Ascending aorta (tissue), 2 donors: ENCODE measurements at regions not wholly inside any gene's neighbourhood (a gene's known extent, or its start where the extent isn't known, plus 50 kb on each side); places are given as distances from the start of the nearest gene placed in this dataset.

Source experiments
- DNase-seq, 2 donors: peaks; one replicate each; pipeline ENCODE4 v3.0.0-alpha.2; 2019; ENCODE audit warnings: low spot score in 2 of 2
- H3K27ac ChIP-seq, 2 donors: fragments of 200-600 bp; sonication (generic); one replicate each; pipeline ENCODE4 v1.5.1; 2016 to 2017; ENCODE audit warnings: mild to moderate bottlenecking in 1 of 2
- H3K27me3 ChIP-seq: fragments of 200-600 bp; sonication (generic); one replicate; pipeline ENCODE4 v1.5.1; 2017
- H3K36me3 ChIP-seq, 2 donors: fragments of 200-600 bp; sonication (generic); one replicate each; pipeline ENCODE4 v1.5.1; 2016
- H3K4me1 ChIP-seq, 2 donors: fragments of 200-600 bp; sonication (generic); one replicate each; pipeline ENCODE4 v1.5.1; 2016 to 2017; ENCODE audit warnings: mild to moderate bottlenecking in 1 of 2
- H3K4me3 ChIP-seq, 2 donors: fragments of 200-600 bp; sonication (generic); one replicate each; pipeline ENCODE4 v1.5.1; 2016 to 2017; ENCODE audit warnings: mild to moderate bottlenecking in 1 of 2
- H3K9me3 ChIP-seq, 2 donors: fragments of 200-600 bp; sonication (generic); one replicate each; pipeline ENCODE4 v1.5.1; 2016
- CTCF ChIP-seq, 3 experiments: fragments of 200-600 bp in 2 of 3; fragments of 450-650 bp in 1 of 3; sonication (generic) in 2 of 3; IDR thresholded peaks; one replicate each; pipeline ENCODE4 v1.5.1; 2016 to 2019; ENCODE audit warnings: antibody characterized with exemption in 3 of 3, mild to moderate bottlenecking in 1 of 3, moderate library complexity in 1 of 3
- intact Hi-C: fragments of 100-400 bp; cut with DNase I; formaldehyde crosslinking; loops from one replicate; pipeline ENCODE4 v1.15.1; 2023

DNA sequence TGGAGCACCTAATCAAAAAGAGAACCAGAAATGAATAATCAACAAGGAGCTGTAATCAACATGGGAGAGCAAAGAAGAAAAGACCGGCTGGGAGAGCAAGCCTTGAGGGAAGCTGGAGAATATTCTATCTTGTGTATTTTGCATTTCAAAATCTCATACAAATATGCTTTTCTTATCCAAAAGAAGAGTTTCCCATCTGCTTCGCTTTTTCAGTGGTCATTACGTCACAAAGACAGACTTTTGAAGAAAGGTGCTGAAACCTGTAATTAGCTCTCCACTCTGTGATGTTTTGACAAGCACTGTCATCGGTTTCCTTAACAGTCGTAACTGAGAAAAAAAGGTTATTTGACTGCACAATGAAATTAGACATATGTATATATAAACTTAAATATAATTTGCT, 139.1 kb upstream of the TACR1 start:
- H3K4me3 ChIP-seq, result no peak overlapping the region
- TF ChIP-seq CTCF (IDR thresholded peaks at IDR 0.05), result no peak
- no peaks in the 10 kb centered on the region for H3K4me1 ChIP-seq
- no peak for DNase-seq
- H3K9me3 ChIP-seq, result no peaks in the 10 kb centered on the region
- no peaks in the 10 kb centered on the region for H3K36me3 ChIP-seq
- intact Hi-C loops, result no loop called here
- no peak overlapping the region for H3K27ac ChIP-seq
- no peaks in the 10 kb centered on the region for H3K27me3 ChIP-seq

DNA sequence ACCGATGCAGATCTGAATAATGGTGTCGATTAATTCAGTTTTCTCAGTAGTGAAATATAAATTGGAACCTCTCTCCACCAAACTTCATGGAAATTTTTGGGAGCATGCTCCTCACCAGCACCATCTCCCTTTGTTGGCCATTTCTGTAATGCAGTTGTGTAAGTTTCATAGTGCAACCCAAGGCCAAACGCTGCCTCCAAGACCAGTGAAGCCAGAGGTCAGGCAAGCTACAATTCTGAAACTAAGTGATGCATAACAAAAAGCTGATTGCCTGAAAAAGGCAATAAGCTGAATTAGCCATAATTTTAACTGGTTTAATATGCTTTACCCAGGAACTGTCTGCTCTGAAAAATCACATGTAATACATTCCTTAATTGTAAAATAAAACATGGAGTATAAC, 138.3 kb upstream of the TACR1 start:
- H3K36me3 ChIP-seq, result no peaks in the 10 kb centered on the region
- no peaks in the 10 kb centered on the region for H3K9me3 ChIP-seq
- intact Hi-C loops, result no loop called here
- DNase-seq, result no peak
- H3K27me3 ChIP-seq, result no peaks in the 10 kb centered on the region
- H3K27ac ChIP-seq, result no peak overlapping the region
- no peaks in the 10 kb centered on the region for H3K4me1 ChIP-seq
- no peak for TF ChIP-seq CTCF (IDR thresholded peaks at IDR 0.05)
- H3K4me3 ChIP-seq, result no peak overlapping the region

GRCh38 chr2:75337016-75337415, 137.7 kb upstream of the TACR1 start:
- intact Hi-C loops, result no loop called here
- TF ChIP-seq CTCF (IDR thresholded peaks at IDR 0.05), result no peak
- no peaks in the 10 kb centered on the region for H3K36me3 ChIP-seq
- no peaks in the 10 kb centered on the region for H3K27me3 ChIP-seq
- no peaks in the 10 kb centered on the region for H3K4me1 ChIP-seq
- DNase-seq, result no peak
- no peaks in the 10 kb centered on the region for H3K9me3 ChIP-seq
- H3K27ac ChIP-seq, result no peak overlapping the region
- no peak overlapping the region for H3K4me3 ChIP-seq

- Histone ChIP-seq H3K4me1 (no peaks in the 10 kb centered on the region), H3K9me3 (no peaks in the 10 kb centered on the region), H3K36me3 (no peaks in the 10 kb centered on the region), H3K27ac (no peak overlapping the region), H3K27me3 (no peaks in the 10 kb centered on the region), H3K4me3 (no peak overlapping the region)
- intact Hi-C loops, result no loop called here
- no peak for TF ChIP-seq CTCF (IDR thresholded peaks at IDR 0.05)
- DNase-seq, result no peak
Observed at GRCh38 chr2:75336451-75336850, 137.1 kb upstream of the TACR1 start.

GRCh38 chr2:75334076-75334475, 134.8 kb upstream of the TACR1 start:
- no peak for TF ChIP-seq CTCF (IDR thresholded peaks at IDR 0.05)
- Histone ChIP-seq H3K27me3 (no peaks in the 10 kb centered on the region), H3K4me3 (no peak overlapping the region), H3K9me3 (no peaks in the 10 kb centered on the region), H3K27ac (no peak overlapping the region), H3K36me3 (no peaks in the 10 kb centered on the region), H3K4me1 (no peaks in the 10 kb centered on the region)
- DNase-seq, result no peak
- intact Hi-C loops, result no loop called here

DNA sequence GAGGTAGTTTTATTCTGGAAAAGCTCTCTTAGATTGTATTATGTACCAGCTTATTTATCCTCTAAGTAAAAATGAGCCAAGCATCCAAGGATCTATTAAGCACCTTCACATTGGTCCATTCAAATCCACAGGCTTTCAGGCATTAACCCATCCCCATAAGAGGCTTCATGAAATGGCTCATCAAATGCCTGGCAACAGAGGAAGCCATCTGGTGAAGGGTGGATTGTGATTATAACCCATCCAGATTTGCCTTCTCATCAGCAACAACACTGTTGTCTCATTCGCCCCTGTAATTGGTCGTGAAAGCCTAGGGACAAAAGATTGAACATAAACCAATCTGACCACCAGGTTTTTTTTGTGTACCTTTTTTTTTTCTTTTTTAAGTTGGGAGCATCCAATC, 134.3 kb upstream of the TACR1 start:
- H3K4me1 ChIP-seq, result no peaks in the 10 kb centered on the region
- no peak for TF ChIP-seq CTCF (IDR thresholded peaks at IDR 0.05)
- no peaks in the 10 kb centered on the region for H3K36me3 ChIP-seq
- intact Hi-C loops, result no loop called here
- DNase-seq, result no peak
- H3K4me3 ChIP-seq, result no peak overlapping the region
- no peak overlapping the region for H3K27ac ChIP-seq
- H3K9me3 ChIP-seq, result no peaks in the 10 kb centered on the region
- no peaks in the 10 kb centered on the region for H3K27me3 ChIP-seq
